PC-3 (cell line): ENCODE measurements at regions not wholly inside any gene's neighbourhood (a gene's known extent, or its start where the extent isn't known, plus 50 kb on each side); places are given as distances from the start of the nearest gene placed in this dataset.

Experiments
- EZH2 ChIP-seq: fragments of 300-600 bp; sonication (generic); IDR thresholded peaks from one replicate; pipeline ENCODE4 v1.6.1; 2017; ENCODE audit warnings: antibody characterized with exemption, mild to moderate bottlenecking, low read length; ENCODE audit not compliant: unreplicated experiment
- EZH2phosphoT487 ChIP-seq: fragments of 300-600 bp; sonication (generic); IDR thresholded peaks from 2 replicates; pipeline ENCODE4 v1.6.1; 2018; ENCODE audit warnings: mild to moderate bottlenecking, antibody characterized with exemption, low read length, borderline replicate concordance
- TF ChIP-seq, protein P1 (sequence below): fragments of 300-600 bp; sonication (generic); conservative IDR thresholded peaks from 2 replicates; pipeline ENCODE4 v1.5.1; 2017; ENCODE audit warnings: antibody characterized with exemption, low read depth, mild to moderate bottlenecking, low read length

DNA sequence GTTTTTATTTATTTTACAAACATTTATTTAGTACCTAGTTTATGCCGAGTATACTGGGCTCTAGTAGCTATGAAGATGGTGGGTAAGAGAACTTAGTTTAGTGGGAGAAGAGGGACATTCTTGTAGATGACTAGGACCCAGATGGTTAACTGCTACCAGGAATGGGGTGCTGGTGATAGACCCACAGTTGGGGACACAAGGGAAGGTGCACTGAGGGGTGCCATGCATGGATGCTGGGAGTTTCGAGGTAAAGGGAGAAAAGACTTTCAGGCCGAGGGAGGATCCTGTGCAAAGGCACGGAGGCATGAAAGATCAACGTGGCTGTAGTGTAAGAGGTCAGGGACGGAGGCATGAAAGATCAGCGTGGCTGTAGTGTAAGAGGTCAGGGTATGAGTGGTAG, 204.2 kb upstream of the HABP2 start:
- TF ChIP-seq, protein P1, sequence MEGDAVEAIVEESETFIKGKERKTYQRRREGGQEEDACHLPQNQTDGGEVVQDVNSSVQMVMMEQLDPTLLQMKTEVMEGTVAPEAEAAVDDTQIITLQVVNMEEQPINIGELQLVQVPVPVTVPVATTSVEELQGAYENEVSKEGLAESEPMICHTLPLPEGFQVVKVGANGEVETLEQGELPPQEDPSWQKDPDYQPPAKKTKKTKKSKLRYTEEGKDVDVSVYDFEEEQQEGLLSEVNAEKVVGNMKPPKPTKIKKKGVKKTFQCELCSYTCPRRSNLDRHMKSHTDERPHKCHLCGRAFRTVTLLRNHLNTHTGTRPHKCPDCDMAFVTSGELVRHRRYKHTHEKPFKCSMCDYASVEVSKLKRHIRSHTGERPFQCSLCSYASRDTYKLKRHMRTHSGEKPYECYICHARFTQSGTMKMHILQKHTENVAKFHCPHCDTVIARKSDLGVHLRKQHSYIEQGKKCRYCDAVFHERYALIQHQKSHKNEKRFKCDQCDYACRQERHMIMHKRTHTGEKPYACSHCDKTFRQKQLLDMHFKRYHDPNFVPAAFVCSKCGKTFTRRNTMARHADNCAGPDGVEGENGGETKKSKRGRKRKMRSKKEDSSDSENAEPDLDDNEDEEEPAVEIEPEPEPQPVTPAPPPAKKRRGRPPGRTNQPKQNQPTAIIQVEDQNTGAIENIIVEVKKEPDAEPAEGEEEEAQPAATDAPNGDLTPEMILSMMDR: no peak
- TF ChIP-seq EZH2: no peak
- no peak for TF ChIP-seq EZH2phosphoT487
